Sigmoid colon (tissue), 6 donors: ENCODE measurements at regions not wholly inside any gene's neighbourhood (a gene's known extent, or its start where the extent isn't known, plus 50 kb on each side); places are given as distances from the start of the nearest gene placed in this dataset.

Experiments
- DNase-seq: peaks from one replicate; pipeline ENCODE4 v3.0.0-alpha.2; 2019
- H3K27ac ChIP-seq, 4 donors: fragments of 200-600 bp; sonication (generic); one replicate each; pipeline ENCODE4 v1.5.1; 2016 to 2019; ENCODE audit warnings: mild to moderate bottlenecking in 1 of 4
- H3K27me3 ChIP-seq, 3 donors: fragments of 200-600 bp; sonication (generic); one replicate each; pipeline ENCODE4 v1.5.1; 2019; ENCODE audit warnings: mild to moderate bottlenecking in 1 of 3
- H3K36me3 ChIP-seq, 4 donors: fragments of 200-600 bp; sonication (generic); one replicate each; pipeline ENCODE4 v1.5.1; 2016 to 2019
- H3K4me1 ChIP-seq, 4 donors: fragments of 200-600 bp; sonication (generic); one replicate each; pipeline ENCODE4 v1.5.1; 2017 to 2019
- H3K4me3 ChIP-seq, 4 donors: fragments of 200-600 bp; sonication (generic); one replicate each; pipeline ENCODE4 v1.5.1; 2017 to 2019; ENCODE audit warnings: mild to moderate bottlenecking in 2 of 4, moderate library complexity in 1 of 4
- H3K9me3 ChIP-seq, 4 donors: fragments of 200-600 bp in 3 of 4; sonication (generic) in 3 of 4; one replicate each; pipeline versions ENCODE4 v1.5.1 to v1.6.1; 2013 to 2019
- EP300 ChIP-seq, 4 donors: sonication (generic); formaldehyde crosslinking; IDR thresholded peaks; one replicate each; pipeline ENCODE4 v1.6.1; 2017; ENCODE audit warnings: antibody characterized with exemption in 4 of 4
- POLR2A ChIP-seq, 2 donors: fragments of 450-650 bp; IDR thresholded peaks; one replicate each; pipeline ENCODE4 v1.6.1; 2016; ENCODE audit warnings: antibody characterized with exemption in 2 of 2, mild to moderate bottlenecking in 2 of 2, moderate library complexity in 2 of 2
- POLR2AphosphoS5 ChIP-seq, 4 donors: sonication (generic); formaldehyde crosslinking; IDR thresholded peaks; one replicate each; pipeline ENCODE4 v1.6.1; 2017; ENCODE audit warnings: antibody characterized with exemption in 4 of 4
- WGBS, 2 donors: extraction: QIAGEN DNeasy Blood & Tissue Kit; methylation state at CpG; one replicate each; pipeline ENCODE4 v1.1.7; 2013; 5-methylcytosine and 5-hydroxymethylcytosine counted together
- intact Hi-C: fragments of 100-400 bp; cut with DNase I; formaldehyde crosslinking; loops from one replicate; pipeline ENCODE4 v1.15.1; 2023
- TF ChIP-seq, protein P1 (sequence below), 4 experiments: fragments of 450-650 bp in 3 of 4; fragments of 200-600 bp in 1 of 4; IDR thresholded peaks; one replicate each; pipeline ENCODE4 v1.5.1; 2016 to 2019; ENCODE audit warnings: antibody characterized with exemption in 4 of 4, mild to moderate bottlenecking in 3 of 4, moderate library complexity in 2 of 4
- donor health status: healthy with polysubstance abuse.
- donor health status: healthy.

DNA sequence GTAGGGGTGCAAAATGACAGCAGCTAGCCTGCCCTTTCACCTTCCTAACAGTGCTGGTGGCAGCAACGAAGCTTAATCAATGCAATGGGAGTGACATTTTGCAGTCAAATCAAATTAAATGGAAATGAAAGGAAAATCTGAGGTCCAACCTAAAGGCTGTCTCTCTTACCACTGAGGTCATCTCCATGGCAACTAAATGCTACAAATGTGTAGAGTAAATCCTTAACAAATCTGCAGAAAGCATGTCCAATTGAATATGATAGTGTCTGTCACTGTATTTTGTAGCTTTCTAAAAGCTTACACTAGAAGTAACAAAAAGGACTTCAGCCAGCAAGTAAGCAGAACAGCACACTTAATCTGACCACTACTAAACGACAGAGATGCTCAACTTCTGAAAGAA lies 488.8 kb downstream of the BCAT1 start:
- Histone ChIP-seq H3K27me3 (no peaks in the 10 kb centered on the region), H3K36me3 (no peaks in the 10 kb centered on the region), H3K4me1 (peaks cover 0 to 5% (median 0%) of the 10 kb centered on the region in 4 donors), H3K27ac (no peak overlapping the region), H3K9me3 (no peaks in the 10 kb centered on the region), H3K4me3 (no peak overlapping the region)
- intact Hi-C loops: no loop called here
- TF ChIP-seq EP300 (IDR thresholded peaks at IDR 0.05) (no peak), POLR2A (IDR thresholded peaks at IDR 0.05) (no peak), POLR2AphosphoS5 (IDR thresholded peaks at IDR 0.05) (no peak)
- TF ChIP-seq, protein P1, sequence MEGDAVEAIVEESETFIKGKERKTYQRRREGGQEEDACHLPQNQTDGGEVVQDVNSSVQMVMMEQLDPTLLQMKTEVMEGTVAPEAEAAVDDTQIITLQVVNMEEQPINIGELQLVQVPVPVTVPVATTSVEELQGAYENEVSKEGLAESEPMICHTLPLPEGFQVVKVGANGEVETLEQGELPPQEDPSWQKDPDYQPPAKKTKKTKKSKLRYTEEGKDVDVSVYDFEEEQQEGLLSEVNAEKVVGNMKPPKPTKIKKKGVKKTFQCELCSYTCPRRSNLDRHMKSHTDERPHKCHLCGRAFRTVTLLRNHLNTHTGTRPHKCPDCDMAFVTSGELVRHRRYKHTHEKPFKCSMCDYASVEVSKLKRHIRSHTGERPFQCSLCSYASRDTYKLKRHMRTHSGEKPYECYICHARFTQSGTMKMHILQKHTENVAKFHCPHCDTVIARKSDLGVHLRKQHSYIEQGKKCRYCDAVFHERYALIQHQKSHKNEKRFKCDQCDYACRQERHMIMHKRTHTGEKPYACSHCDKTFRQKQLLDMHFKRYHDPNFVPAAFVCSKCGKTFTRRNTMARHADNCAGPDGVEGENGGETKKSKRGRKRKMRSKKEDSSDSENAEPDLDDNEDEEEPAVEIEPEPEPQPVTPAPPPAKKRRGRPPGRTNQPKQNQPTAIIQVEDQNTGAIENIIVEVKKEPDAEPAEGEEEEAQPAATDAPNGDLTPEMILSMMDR (IDR thresholded peaks at IDR 0.05): no peak
- no peak for DNase-seq
- 28 to 67% methylated on average over 2 of the region's 2 CpGs for WGBS, 2 donors

DNA sequence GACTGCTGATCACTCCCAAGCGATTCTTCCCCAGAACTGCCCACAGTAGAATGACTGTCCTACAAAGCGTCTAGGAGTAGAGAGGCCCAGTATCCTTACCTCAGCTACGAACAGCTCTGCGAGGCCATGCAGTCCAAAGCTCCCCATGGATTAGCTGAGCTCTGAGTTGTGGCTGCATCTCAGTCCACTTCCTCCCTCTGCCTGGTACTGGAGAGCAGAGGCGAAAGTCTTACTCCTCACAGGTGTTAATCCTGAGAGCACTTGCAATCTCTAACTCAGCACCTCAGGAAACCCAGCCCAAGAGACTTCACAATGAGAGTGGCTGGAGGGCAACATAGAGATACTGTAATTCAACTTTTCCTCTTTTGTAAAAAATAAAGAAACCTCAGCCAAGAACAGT lies 493.1 kb downstream of the BCAT1 start:
- DNase-seq: no peak
- intact Hi-C loops: no loop called here
- Histone ChIP-seq H3K4me3 (no peak overlapping the region), H3K9me3 (no peaks in the 10 kb centered on the region), H3K36me3 (no peaks in the 10 kb centered on the region), H3K27me3 (no peaks in the 10 kb centered on the region), H3K4me1 (peaks cover 0 to 5% (median 0%) of the 10 kb centered on the region in 4 donors), H3K27ac (no peak overlapping the region)
- 95% methylated on average over 5 of the region's 5 CpGs for WGBS, 2 donors
- TF ChIP-seq EP300 (IDR thresholded peaks at IDR 0.05) (no peak), POLR2AphosphoS5 (IDR thresholded peaks at IDR 0.05) (no peak), POLR2A (IDR thresholded peaks at IDR 0.05) (no peak)
- TF ChIP-seq, protein P1 (IDR thresholded peaks at IDR 0.05): no peak

DNA sequence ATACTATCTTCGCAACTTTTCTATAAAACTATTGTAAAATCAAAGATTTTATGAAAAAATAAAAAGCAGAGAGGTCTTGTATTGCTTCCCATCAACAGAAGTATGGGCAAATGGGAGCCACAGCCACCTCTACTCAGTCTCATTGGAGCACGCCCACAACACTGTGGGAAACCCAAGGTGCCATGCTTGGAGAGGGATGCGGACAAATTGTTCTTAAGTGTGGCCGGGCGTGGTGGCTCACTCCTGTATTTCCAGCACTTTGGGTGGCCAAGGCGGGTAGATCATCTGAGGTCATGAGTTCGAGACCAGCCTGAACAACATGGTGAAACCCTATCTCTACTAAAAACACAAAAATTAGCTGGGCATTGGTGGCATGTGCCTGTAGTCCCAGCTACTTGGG lies 498.2 kb upstream of the SOX5 start:
- H3K4me3 ChIP-seq: no peak overlapping the region
- WGBS, 2 donors: 87 to 94% methylated on average over 7 of the region's 7 CpGs
- no peaks in the 10 kb centered on the region for H3K9me3 ChIP-seq
- intact Hi-C loops: no loop called here
- H3K4me1 ChIP-seq: no peaks in the 10 kb centered on the region
- H3K27me3 ChIP-seq: no peaks in the 10 kb centered on the region
- no peaks in the 10 kb centered on the region for H3K36me3 ChIP-seq
- no peak for TF ChIP-seq POLR2AphosphoS5 (IDR thresholded peaks at IDR 0.05)
- no peak for TF ChIP-seq EP300 (IDR thresholded peaks at IDR 0.05)
- no peak for TF ChIP-seq POLR2A (IDR thresholded peaks at IDR 0.05)
- TF ChIP-seq, protein P1 (IDR thresholded peaks at IDR 0.05): no peak
- H3K27ac ChIP-seq: no peak overlapping the region
- DNase-seq: no peak

DNA sequence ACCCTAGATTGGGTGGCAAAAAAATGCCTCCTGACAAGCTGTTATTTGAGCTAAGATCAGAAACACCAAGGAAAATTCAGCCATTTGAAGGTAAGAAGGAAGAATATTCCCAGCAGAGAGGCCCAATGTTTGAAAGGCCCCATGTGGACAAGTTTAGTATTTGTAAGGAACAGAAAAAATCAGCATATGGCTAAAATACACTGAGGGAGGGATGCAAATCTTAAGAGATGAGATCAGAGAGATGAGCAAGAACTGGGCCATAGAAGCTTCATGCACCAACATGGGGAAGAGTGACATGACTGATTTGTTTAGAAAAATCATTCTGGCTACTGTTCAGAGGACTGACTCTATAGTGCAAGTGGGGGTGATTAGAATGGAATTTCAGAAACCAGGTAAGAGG lies 496.8 kb upstream of the SOX5 start:
- TF ChIP-seq POLR2A (IDR thresholded peaks at IDR 0.05) (no peak), EP300 (IDR thresholded peaks at IDR 0.05) (no peak)
- Histone ChIP-seq H3K4me1 (no peaks in the 10 kb centered on the region), H3K27ac (no peak overlapping the region), H3K36me3 (no peaks in the 10 kb centered on the region), H3K27me3 (no peaks in the 10 kb centered on the region), H3K4me3 (no peak overlapping the region), H3K9me3 (no peaks in the 10 kb centered on the region)
- DNase-seq: no peak
- intact Hi-C loops: no loop called here

DNA sequence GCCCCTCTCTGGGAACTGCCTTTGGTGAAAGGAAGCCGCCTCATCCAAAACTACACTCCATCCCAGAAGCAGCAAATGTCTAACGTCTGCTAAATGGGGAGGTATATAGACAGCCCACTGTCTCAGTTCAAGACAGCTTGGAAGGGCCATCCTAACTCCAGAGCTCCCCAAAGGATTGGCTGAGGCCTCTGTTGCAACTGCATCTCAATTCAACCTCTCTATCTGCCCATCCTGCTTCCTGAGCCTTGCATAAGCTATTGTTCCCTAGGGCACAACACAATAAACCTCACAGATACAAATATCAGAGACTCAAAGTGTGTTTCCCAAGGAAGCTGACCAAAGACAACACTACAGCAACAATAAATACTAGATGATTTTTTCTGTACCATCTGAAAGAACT lies 495.2 kb upstream of the SOX5 start:
- no peak for TF ChIP-seq POLR2A (IDR thresholded peaks at IDR 0.05)
- TF ChIP-seq EP300 (IDR thresholded peaks at IDR 0.05): no peak
- no peak for TF ChIP-seq POLR2AphosphoS5 (IDR thresholded peaks at IDR 0.05)
- TF ChIP-seq, protein P1 (IDR thresholded peaks at IDR 0.05): no peak
- Histone ChIP-seq H3K4me1 (no peaks in the 10 kb centered on the region), H3K36me3 (no peaks in the 10 kb centered on the region), H3K27ac (no peak overlapping the region), H3K9me3 (no peaks in the 10 kb centered on the region), H3K4me3 (no peak overlapping the region), H3K27me3 (no peaks in the 10 kb centered on the region)
- DNase-seq: no peak
- WGBS, 2 donors: 86 to 91% methylated on average over 2 of the region's 2 CpGs
- intact Hi-C loops: no loop called here
